ENCODE measurements at regions not wholly inside any gene's neighbourhood (a gene's known extent, or its start where the extent isn't known, plus 50 kb on each side); places are given as distances from the start of the nearest gene placed in this dataset.

DNA sequence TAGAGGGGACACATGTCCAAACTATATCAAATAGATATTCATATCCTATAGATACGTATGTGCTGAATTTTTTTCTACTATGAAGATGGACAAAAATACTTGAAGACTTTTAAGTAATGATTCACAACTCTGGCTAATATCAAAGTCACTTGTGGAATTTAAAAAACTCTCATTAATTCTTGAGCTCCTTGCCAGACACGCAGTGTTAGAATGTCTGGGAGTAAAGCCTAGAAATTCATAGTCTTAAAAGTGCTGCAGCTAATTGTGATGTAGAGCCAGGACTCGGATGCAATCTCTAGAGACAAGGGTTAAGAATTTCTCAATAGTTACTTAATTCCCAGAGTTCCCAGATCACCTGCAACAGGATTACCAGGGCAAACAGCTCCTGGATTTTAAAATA lies 107.4 kb downstream of the ARL6IP6 start:
- TF ChIP-seq, protein P1, sequence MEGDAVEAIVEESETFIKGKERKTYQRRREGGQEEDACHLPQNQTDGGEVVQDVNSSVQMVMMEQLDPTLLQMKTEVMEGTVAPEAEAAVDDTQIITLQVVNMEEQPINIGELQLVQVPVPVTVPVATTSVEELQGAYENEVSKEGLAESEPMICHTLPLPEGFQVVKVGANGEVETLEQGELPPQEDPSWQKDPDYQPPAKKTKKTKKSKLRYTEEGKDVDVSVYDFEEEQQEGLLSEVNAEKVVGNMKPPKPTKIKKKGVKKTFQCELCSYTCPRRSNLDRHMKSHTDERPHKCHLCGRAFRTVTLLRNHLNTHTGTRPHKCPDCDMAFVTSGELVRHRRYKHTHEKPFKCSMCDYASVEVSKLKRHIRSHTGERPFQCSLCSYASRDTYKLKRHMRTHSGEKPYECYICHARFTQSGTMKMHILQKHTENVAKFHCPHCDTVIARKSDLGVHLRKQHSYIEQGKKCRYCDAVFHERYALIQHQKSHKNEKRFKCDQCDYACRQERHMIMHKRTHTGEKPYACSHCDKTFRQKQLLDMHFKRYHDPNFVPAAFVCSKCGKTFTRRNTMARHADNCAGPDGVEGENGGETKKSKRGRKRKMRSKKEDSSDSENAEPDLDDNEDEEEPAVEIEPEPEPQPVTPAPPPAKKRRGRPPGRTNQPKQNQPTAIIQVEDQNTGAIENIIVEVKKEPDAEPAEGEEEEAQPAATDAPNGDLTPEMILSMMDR (IDR thresholded peaks at IDR 0.05), result no peak
- TF ChIP-seq EZH2phosphoT487 (IDR thresholded peaks at IDR 0.05), result no peak
